Pancreas (tissue), 10 donors: ENCODE measurements at regions not wholly inside any gene's neighbourhood (a gene's known extent, or its start where the extent isn't known, plus 50 kb on each side); places are given as distances from the start of the nearest gene placed in this dataset.

Experiments used
- ATAC-seq, 4 donors: fragments of 200-7000 bp; cut with Tn5 transposase; one replicate each; pipeline versions ENCODE4 v1.8.0 to v1.9.1; 2020; ENCODE audit warnings: mild to moderate bottlenecking in 4 of 4, moderate library complexity in 4 of 4
- DNase-seq, 6 donors: peaks; one replicate each; pipeline ENCODE4 v3.0.0-alpha.2; 2020
- FAIRE-seq: peaks from 2 replicates; lab custom pipeline; 2012; peaks lifted over from hg19 to GRCh38; lab: Jason Lieb, UNC
- H3K27ac ChIP-seq, 4 donors: fragments of 200-600 bp; sonication (generic); 1 replicate in 3 of 4; 2 replicates in 1 of 4; pipeline versions ENCODE4 v1.5.0 to v1.8.0; 2020
- H3K27me3 ChIP-seq, 4 donors: fragments of 200-600 bp; one replicate each; pipeline ENCODE4 v1.8.0; 2021
- H3K36me3 ChIP-seq, 3 donors: fragments of 200-600 bp; sonication (generic) in 1 of 3; one replicate each; pipeline versions ENCODE4 v1.5.0 to v1.8.0; 2020 to 2021
- H3K4me1 ChIP-seq, 3 donors: fragments of 200-600 bp; one replicate each; pipeline ENCODE4 v1.8.0; 2021
- H3K4me3 ChIP-seq, 4 donors: fragments of 200-600 bp; sonication (generic) in 2 of 4; one replicate each; pipeline versions ENCODE4 v1.5.0 to v1.8.0; 2020 to 2021
- H3K9me3 ChIP-seq, 4 donors: fragments of 200-600 bp; one replicate each; pipeline ENCODE4 v1.8.0; 2021
- CTCF ChIP-seq, 4 donors: fragments of 200-600 bp; sonication (generic) in 3 of 4; IDR thresholded peaks; one replicate each; pipeline versions ENCODE4 v1.5.0 to v1.8.0; 2021; ENCODE audit warnings: antibody characterized with exemption in 4 of 4
- WGBS, 2 donors: extraction: QIAGEN DNeasy Blood & Tissue Kit; methylation state at CpG; one replicate each; pipeline ENCODE4 v1.1.7; 2013; 5-methylcytosine and 5-hydroxymethylcytosine counted together
- intact Hi-C, 3 donors: fragments of 100-400 bp; cut with DNase I; formaldehyde crosslinking; loops; one replicate each; pipeline versions ENCODE4 v1.11.1 to v1.14.2; 2022
- donor health status: healthy with polysubstance abuse.
- donor health status: DM: no; HTN: no; CAD: no; lungs with moderate emphysema.
- donor health status: DM: no; HTN: no; CAD: no.
- donor health status: control.
- donor health status: control.
- donor health status: Bipolar disorder and iron deficiency.
- donor health status: DM: yes; HTN: yes; CAD: no.
- donor health status: DM: no; HTN: no; CAD: no.
- donor health status: DM: no; HTN: no; CAD: no.
- donor health status: DM: yes; HTN: yes; CAD: no.

GRCh38 chr1:213830371-213830770 lies 157.4 kb upstream of the PROX1 start:
- Histone ChIP-seq H3K9me3 (no peaks in the 10 kb centered on the region), H3K4me3 (no peak overlapping the region), H3K27me3 (no peaks in the 10 kb centered on the region), H3K36me3 (no peaks in the 10 kb centered on the region), H3K27ac (no peak overlapping the region), H3K4me1 (no peaks in the 10 kb centered on the region)
- intact Hi-C loops: no loop called here
- no peak for DNase-seq
- no peak for TF ChIP-seq CTCF (IDR thresholded peaks at IDR 0.05)
- no peak for FAIRE-seq
- no peak for ATAC-seq
- 83 to 89% methylated on average over 6 of the region's 6 CpGs for WGBS, 2 donors

GRCh38 chr1:213840575-213840974 lies 147.2 kb upstream of the PROX1 start:
- FAIRE-seq (no peak), ATAC-seq (no peak)

GRCh38 chr1:213844632-213845031 lies 143.1 kb upstream of the PROX1 start:
- H3K36me3 ChIP-seq: no peaks in the 10 kb centered on the region
- 81 to 87% methylated on average over 2 of the region's 2 CpGs for WGBS, 2 donors
- no peak for FAIRE-seq
- H3K4me1 ChIP-seq: no peaks in the 10 kb centered on the region
- ATAC-seq: no peak
- H3K4me3 ChIP-seq: no peak overlapping the region
- TF ChIP-seq CTCF (IDR thresholded peaks at IDR 0.05): no peak
- no peaks in the 10 kb centered on the region for H3K9me3 ChIP-seq
- H3K27ac ChIP-seq: no peak overlapping the region
- intact Hi-C loops: no loop called here
- no peak for DNase-seq
- no peaks in the 10 kb centered on the region for H3K27me3 ChIP-seq

More at GRCh38 chr1:213840575-213840974, 147.2 kb upstream of the PROX1 start:
- DNase-seq: no peak
- no peak overlapping the region for H3K27ac ChIP-seq
- H3K4me1 ChIP-seq: no peaks in the 10 kb centered on the region
- H3K4me3 ChIP-seq: no peak overlapping the region
- no peak for TF ChIP-seq CTCF (IDR thresholded peaks at IDR 0.05)
- 81 to 82% methylated on average over 3 of the region's 3 CpGs for WGBS, 2 donors
- H3K9me3 ChIP-seq: no peaks in the 10 kb centered on the region
- intact Hi-C loops: no loop called here
- no peaks in the 10 kb centered on the region for H3K27me3 ChIP-seq
- H3K36me3 ChIP-seq: no peaks in the 10 kb centered on the region

- 53 to 55% methylated on average over 2 of the region's 2 CpGs for WGBS, 2 donors
- H3K4me3 ChIP-seq: no peak overlapping the region
- DNase-seq (no peak), FAIRE-seq (no peak), ATAC-seq (no peak)
- H3K9me3 ChIP-seq: no peaks in the 10 kb centered on the region
- no peak overlapping the region for H3K27ac ChIP-seq
- H3K36me3 ChIP-seq: no peaks in the 10 kb centered on the region
- H3K27me3 ChIP-seq: no peaks in the 10 kb centered on the region
- TF ChIP-seq CTCF (IDR thresholded peaks at IDR 0.05): no peak
- intact Hi-C loops: no loop called here
- H3K4me1 ChIP-seq: no peaks in the 10 kb centered on the region
Measured at GRCh38 chr1:213852107-213852506, 135.7 kb upstream of the PROX1 start.

- no peaks in the 10 kb centered on the region for H3K27me3 ChIP-seq
- WGBS, 2 donors: 36 to 40% methylated on average over 1 of the region's 1 CpG
- DNase-seq (peak in 3 of 6 donors; percentile 18 to 53 (median 27)), ATAC-seq (peak; percentile 55 to 93 (median 82)), FAIRE-seq (no peak)
- intact Hi-C loops: no loop called here
- no peak for TF ChIP-seq CTCF (IDR thresholded peaks at IDR 0.05)
- H3K4me1 ChIP-seq: peaks cover 0 to 6% (median 3%) of the 10 kb centered on the region in 3 donors
- H3K9me3 ChIP-seq: no peaks in the 10 kb centered on the region
- no peak overlapping the region for H3K27ac ChIP-seq
- H3K4me3 ChIP-seq: no peak overlapping the region
- no peaks in the 10 kb centered on the region for H3K36me3 ChIP-seq
Measured at GRCh38 chr1:213858581-213858980, 129.2 kb upstream of the PROX1 start.
